NK-92 treated with Interleukin-12 subunit alpha and Interleukin-12 subunit beta, amount 100 ng/mL, for 24 hours (cell line): ENCODE measurements at regions not wholly inside any gene's neighbourhood (a gene's known extent, or its start where the extent isn't known, plus 50 kb on each side); places are given as distances from the start of the nearest gene placed in this dataset.

Source experiments
- DNase-seq: peaks from one replicate; lab custom pipeline; 2025; lab: John Stamatoyannopoulos, UW

DNA sequence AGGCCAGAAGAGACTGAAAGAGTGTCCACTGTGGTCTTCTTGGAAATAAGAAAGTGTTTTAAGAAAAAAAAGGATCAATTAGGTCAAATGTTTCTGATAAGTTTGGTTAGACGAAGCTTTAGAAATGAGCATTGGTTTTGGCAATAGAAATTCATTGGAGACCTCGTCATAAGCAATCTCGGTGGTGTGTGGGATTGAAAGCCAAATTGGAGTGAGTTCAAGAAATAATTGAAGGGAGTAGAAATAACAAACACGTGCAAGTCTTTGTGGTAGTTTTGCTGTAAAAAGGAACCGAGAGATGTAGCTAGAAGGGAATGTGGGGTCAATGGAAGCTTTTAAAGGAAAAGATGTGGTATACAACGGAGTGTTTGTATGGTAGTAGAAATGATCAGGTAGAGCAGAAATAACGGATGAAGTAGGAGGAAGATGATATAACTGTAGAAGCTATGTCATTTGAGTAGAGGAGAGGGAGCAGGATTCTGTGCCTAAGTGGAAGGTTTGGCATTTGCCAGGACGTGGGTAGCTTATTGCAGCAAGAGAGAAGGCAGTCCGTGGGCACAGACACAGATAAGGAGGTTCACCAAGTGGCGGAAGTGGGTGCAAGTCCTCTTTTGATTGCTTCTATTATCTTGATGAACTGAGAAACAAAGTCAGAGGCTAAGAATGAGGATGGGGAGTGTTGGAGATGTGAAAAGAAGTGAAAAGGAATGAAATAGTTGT lies 146.2 kb downstream of the DACT1 start:
- DNase-seq, result no peak

DNA sequence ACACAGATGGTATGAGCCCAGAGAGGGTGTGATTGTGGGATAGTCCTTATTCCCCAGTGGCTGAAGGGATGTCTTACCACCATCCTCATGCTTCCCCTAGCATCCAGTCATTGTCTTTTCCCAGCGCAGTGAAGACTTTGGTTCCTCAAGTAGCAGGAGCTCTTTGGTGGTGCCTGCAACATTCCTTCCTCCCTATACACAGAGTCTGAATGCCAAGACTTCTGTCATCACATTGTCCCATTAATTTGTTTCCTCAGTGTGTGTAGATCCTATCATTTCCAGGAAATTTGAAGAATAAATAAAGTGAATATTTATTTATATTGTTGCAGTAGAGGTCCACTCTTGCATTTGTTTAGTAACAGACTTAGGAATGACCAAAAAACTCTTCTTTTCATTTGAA lies 147.2 kb downstream of the DACT1 start:
- no peak for DNase-seq

DNA sequence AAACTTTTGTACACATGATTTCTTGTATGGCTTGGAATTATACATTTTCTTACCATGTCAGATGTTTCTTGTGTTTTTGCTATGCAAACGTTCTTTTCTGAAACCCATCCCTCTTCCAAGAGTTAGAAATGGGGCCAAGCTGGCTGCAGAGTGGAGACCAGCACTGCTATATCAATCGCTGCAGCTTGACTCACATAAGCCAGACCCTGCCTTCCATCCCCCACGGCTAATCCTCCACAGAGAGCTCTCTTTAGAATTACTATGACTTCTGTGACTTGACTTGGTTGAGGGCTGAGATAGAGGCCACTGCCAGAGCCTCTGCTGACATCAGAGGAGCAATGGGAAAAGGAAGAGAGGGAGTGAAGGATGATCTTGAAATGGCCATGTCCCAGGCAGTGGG lies 147.9 kb downstream of the DACT1 start:
- no peak for DNase-seq

DNA sequence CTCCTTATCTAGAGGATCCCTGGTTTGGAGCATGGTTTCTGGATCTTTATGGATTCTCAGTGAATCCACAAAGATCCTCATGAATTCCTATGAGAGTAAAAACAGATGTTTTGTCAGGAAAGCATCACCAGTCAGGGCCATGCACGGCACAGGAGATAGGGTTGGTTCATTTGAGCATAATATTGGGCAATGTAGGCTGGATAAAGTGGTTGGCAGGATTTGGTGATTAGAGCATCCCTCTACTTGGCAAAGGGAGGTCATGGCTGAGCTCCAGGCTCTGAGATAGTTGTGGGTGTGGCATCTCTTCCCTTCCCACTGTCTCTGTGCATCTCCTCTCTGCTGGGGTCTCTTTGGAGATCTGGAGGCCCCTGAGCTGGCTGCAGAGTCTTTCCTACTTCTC lies 149.8 kb downstream of the DACT1 start:
- DNase-seq, result no peak

DNA sequence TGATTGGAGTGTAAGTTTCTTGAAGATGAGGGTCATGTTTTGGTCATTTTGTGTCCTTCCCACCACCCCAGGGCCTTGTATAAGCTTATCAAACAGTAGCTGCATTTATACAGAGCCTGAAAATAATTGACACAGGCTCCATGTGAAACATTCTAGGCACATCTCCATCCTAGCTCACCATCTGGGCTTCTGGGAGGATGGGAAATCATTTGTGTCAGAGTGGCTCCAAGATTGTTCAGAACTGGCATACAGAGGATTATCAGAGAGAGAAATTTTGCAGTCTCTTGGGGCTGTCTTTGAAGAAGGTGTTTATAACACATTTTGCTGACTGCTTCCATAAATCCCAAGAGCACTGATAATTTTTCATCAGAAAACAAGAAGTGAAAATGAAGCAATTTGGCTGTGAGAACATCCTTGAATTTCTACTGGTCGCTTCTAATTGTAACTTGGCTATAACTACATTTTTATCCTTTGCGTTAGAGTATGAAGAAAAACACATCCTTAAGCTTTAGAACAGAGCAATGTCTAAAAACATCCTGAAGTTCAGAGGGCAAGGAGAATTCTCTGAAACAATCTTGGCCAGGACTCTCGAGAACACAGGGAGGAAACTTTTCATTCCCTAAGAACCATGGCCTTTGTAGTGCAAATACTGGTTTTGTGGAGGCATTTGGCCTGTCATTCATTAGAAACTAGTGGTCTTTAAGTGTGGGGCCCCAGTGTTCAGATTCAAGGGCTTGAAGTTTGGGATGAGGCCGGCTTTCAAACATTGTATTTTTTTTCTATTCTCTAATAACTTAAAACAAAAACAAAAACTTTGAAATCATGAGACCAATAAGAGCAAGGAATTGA lies 151.1 kb downstream of the DACT1 start:
- DNase-seq, result no peak

DNA sequence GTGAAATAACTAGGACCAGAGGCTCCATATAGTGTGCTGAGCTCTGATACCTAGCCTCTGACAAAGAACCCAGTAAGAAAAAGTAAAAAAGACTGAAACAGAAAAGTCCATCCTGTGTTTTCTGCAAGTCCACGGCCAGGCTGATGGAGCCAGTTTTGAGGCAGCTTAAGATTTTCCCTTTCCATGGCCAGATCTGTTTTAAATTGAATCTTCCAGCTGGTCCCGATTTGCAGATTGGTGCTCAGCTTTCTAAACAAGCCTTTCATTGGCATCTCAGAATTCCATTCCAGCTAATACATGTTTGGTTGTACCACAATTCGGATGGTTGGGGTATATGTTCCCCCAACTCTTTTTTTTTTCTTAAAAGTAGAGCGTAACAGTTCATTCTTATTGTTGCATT lies 152.0 kb downstream of the DACT1 start:
- no peak for DNase-seq

DNA sequence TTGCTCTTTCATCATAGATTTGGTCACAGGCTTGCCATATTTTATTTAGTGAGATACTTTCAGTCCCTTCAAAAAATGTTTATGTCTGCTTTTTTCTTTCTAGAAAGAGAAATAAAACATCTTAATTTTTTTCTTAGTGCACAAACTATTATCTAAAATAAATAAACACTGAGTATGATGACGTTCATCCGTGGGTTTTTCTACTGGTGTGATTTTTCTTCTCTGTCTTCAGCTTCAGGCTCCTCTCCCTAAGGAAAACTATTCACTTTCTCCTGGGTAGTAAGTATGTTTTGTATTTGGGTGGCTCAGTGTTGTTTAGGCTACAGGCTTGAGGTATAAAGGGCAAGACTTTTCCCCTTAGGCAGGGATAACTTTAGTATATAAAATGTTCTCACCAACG lies 154.7 kb downstream of the DACT1 start:
- no peak for DNase-seq

DNA sequence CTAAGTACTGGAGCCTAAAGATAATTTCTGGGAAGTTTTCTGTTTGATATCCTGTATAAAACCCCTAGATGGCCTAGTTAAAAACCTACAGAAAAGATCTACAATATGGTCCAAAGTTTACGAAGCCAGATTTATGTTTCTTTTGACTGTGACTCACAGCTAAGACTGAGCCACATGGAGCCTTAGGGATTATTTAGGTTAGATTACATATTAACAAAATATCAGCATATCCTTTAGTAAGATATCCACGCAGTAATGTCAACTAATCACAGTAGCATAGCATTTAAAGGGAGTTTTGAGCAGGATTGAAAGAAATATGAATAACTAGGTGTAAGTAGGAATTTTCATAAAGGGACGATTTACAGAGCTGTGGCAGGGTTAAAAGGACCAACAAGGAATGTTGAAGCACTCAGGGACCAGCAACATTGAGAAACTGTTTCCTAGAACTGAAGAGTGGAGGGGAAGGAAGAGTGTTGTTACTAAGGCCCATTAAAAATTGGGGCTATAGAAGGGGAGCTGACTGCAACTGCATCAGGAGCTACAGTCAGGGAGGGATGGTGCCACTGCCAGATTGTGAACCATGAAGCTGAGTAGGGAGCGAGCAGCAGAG lies 155.5 kb downstream of the DACT1 start:
- no peak for DNase-seq

DNA sequence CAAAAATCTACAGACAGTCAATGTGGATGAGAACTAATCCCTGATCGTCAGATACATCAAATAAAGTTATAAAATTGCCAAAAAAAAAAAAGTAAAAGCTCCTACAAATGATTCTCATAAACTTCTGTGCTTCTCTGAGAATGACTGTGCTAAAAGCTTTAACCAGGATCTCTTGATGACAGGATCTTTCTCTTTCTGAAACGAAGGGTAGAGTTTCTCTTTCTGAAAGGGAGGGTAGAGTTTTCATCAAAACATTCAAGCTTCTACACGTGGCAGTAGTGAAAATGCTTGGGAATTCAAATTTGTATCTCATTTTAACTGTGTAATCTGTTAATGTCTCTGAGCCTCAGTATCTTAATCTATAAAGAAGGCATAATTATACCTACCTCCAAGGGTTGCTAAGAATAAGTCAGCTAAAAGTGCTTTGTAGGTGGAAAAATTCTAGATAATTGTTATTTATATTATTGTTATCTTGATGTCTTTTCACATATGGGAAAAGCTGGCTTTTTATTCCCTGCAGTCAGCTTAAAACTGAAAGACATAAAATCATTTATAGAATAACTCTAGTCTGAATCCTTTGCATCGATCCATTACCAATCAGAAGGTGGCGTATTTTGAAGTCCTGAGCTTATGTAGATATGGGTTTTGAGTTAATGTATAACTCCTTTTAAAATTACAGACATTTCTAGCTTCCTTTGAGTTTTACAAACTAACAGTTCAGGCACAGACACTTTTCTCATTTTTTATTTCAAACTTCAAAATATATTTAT lies 157.4 kb downstream of the DACT1 start:
- no peak for DNase-seq

DNA sequence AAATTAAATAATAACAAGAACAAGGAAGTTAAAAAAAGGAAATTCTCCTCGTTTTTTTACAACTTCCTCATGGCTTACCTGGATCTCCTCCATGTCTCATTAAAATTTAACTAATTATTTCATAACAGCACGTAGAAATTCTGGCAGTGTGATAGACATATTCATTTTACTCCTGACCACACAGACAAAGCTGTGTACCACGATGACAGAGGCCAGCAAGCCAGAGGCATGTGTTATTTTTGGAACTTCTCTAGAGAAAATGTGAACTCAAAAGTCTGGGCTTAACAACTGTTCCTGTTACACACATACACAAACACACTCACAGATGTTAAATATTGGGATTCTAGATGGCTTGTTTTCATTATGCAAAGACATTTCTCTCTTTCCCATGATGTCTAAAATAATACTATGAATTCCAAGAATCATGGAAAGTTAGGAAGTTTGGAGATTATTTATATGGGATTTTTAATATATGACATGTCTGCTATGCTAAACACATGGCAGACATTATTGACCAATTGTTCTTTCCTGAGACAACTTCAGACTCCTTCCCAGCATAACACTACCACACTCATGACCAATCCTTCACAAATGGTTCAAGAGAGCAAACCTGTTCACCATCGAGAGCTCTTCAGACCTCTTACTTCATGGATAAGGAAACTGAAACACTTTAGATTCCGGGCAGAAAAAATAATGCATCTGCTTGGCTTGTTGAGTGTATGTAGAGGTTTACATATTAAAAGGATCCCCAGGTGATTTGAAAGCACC lies 158.7 kb downstream of the DACT1 start:
- no peak for DNase-seq

DNA sequence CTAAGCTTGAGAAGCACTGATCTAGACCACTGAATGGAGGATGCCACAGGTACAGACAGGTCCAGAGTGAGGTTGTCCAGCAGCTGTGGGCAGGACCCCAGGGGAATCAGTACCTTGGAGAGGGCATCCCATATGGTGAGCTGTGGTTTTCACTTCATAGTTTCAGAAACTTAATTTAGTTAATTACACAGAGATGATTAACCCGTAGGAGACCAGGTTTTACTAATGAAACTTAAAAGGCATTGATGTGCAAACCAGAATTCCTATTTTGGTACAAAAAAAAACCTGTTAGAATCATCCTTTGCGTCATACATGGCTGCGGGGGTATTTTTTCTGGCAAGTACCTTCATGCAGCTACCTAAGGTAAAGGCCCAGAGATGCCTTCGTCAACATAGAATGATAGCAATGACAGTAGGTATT lies 159.3 kb downstream of the DACT1 start:
- no peak for DNase-seq

DNA sequence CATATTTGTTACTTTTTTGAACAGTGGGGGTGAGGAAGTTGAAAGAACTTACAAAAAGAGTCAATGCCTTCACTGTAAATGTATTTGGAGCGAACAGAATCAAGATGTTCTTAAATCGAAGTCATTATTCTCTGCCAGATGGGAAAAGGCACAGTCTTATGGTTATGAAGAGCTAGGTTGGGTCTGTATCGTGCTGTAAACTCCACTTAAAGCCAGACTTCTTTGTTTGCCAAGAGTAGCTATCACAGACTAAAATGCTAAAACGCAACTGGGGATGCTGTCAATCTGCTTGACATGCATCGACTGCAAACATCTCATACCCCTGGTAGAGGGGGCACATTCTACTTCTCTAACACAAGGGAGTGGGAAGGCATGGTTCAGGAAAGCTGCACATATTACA lies 160.4 kb downstream of the DACT1 start:
- no peak for DNase-seq

DNA sequence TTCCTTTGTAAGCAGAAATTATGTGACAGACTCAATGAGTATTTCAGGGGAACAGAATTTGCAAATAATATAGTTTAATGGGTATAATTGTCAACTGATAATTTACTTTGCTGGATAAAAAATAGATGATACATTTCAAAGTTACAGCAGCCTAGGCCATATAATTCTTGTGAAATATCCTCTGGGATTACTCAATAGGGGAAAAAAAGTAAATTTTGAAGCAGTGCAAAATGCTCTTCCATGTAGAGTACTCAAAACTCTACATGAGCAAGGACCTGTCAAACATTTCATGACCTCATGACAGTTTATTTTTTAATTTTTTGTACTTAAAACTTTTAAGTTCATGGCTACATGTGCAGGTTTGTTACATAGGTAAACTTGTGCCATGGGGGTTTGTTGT lies 163.3 kb downstream of the DACT1 start:
- no peak for DNase-seq

DNA sequence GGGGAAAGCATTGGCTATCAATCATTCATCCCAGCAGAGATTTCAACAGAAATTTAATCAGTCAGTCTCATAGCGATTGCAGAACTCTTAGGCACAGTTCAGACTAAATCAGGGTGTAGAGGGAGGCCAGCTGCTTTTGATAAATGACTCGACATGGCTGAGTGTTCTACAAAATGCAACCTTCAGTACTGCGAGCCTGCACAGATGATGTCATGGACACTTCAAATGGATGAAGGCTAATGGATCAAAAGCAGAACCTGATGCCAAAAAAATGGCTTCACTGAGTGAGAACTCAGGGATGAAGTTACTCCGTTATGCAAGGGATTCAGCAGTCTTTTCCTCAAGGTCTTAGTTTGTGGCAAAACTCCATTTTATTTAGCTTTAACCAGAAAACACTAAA lies 167.3 kb downstream of the DACT1 start:
- DNase-seq, result no peak

DNA sequence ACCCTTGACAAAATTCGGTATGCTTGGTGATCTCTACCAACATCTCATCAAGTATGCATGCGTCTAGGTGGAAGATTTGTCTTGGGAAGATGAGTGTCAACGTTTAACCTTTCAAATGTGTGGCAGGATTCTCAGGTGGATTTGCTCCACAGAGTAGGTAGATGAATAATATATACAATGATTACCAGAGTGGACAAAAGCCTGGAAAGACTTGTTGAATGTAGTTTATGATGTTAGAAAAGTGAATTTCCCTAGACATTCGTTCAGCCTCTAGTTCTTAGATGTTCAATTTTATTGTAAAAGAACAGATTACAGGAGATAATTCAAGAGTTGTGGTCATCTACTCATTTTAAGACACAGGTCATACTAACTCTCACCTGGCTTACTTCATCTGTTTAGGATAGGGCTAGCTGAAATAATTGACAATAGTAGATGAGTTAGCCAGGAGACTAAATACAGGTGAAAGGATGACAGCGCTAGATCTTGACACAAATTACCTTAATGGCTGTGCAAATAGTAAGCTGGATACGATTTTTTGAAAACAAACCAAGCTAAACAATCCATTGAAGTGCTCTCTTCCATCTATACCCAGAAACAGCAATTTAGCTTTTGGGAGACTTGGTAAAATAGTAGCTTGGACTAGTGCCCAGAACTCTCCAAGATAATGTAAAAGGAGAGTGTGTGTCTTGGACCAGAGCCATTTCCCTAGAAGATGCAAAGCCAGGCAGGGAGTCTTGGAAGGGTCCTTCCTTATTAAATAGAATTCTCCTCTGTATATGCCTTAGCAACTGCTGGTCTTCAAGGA lies 168.0 kb downstream of the DACT1 start:
- DNase-seq, result no peak

DNA sequence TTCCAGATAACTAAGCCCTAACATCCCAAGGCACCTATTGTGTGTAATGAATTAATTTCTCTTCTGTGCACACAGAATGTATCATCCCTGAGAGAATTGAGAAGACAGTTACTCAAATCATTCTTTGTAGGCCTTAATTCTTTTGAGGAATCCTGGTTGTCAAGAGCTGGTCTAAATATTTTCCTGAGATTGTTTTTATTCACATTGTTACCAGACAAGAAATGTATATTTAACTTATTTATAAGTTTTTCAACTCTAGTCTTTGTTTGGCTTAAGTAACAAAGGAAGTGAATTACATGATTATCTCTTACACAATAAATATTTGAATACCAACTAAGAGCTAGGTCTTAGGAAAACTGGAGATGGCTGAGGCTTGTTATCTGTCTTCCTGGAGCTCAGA lies 169.4 kb downstream of the DACT1 start:
- no peak for DNase-seq

DNA sequence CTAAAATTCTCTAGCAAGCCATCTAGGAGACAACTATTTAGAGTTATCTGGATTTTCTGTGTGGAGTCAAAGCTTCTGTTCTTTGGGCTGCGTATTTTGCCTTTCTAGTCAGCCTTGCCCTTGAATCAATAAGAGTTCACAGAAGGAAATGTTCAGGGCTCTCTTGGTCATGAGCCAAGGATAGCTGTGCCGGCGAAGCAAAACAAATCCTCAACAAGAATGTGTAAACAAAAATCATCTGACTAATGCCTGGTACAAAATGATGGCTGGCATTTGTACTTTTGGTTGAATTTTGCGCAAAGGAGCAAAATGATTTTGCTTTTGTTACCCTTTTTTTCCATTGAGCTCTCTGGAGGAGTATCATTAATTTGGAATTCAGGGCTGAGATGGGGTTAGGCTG lies 171.1 kb downstream of the DACT1 start:
- no peak for DNase-seq

DNA sequence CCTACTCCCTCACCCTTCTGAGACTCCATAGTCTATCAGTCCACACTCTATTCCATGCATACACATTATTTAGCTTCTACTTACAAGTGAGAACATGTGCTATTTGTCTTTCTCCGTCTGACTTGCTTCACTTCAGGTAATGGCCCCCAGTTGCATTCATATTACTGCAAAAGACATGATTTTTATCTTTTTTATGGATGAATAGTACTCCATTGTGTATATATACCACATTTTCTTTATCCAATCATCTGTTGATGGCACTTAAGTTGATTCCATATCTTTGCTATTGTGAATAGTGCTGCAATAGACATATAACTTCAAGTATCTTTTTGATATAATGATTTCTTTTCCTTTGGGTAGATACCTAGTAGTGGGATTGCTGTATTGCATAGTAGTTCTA lies 171.8 kb downstream of the DACT1 start:
- no peak for DNase-seq

DNA sequence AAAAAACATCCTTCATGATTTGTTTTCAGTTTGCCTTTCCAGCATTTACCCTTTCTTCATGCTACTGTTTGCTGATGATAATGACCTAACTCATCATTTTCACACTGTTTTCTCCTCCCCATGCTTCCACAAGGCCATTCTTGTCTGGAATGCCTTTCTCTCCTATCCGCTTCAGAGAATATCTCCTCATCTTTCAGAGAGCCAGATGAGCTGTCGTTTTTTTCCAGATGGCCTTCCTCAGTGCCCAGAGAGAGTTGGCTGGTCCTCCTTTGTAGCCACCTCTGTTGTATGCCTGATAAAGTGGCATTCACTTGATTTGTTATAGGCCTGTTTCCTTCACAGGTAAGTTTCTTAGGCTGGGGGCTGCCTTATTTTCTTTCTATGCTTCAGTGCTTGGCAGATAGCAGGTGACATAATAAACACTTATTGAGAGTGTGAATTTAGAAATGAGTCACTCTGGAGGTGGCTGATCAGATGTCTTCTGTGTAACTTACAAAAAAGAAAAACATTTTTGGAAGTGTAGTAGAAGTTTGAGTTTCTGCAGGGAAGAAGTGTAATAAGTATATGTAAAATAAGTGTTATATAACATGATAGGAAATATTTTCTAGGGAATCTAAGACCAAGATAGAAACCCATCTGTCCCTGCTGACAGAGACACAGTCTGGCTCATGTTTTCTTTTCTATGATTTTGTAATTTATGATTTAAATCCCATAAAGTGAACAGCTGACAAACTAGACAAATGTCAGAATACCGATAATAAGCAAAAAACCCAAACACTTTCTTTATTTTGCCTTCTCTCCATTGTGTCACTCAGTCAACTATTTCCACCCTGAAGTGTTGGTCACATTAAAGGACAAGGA lies 174.5 kb downstream of the DACT1 start:
- no peak for DNase-seq

DNA sequence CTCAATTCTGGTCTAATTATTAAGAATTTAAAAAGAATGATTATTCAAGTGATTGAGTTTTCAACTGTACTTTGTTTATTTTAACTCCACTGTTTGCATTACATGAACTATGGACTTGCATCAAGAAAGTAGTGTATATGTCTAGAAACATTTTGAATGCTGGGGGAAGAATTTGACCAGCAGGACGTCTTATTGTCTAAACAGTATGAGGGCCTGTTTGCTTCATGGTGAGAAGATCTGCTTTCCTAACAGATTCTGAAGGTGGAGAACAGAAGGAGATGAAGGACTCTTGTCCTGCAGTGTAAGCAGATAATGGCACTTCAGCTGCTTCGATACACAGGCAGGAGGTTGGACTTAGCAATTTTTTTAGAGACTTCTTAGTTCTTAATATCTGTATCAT lies 176.0 kb downstream of the DACT1 start:
- no peak for DNase-seq
